Testis (tissue), 2 donors: ENCODE measurements at regions not wholly inside any gene's neighbourhood (a gene's known extent, or its start where the extent isn't known, plus 50 kb on each side); places are given as distances from the start of the nearest gene placed in this dataset.

ENCODE experiments used
- POLR2A ChIP-seq: fragments of 450-650 bp; IDR thresholded peaks from one replicate; pipeline ENCODE4 v1.6.1; 2017; ENCODE audit warnings: antibody characterized with exemption, mild to moderate bottlenecking, moderate library complexity
- TF ChIP-seq, protein P1 (sequence below), 3 experiments: fragments of 450-650 bp in 2 of 3; fragments of 200-600 bp in 1 of 3; sonication (generic) in 1 of 3; IDR thresholded peaks; one replicate each; pipeline ENCODE4 v1.5.1; 2016 to 2019; ENCODE audit warnings: antibody characterized with exemption in 3 of 3, mild to moderate bottlenecking in 2 of 3, moderate library complexity in 1 of 3

DNA sequence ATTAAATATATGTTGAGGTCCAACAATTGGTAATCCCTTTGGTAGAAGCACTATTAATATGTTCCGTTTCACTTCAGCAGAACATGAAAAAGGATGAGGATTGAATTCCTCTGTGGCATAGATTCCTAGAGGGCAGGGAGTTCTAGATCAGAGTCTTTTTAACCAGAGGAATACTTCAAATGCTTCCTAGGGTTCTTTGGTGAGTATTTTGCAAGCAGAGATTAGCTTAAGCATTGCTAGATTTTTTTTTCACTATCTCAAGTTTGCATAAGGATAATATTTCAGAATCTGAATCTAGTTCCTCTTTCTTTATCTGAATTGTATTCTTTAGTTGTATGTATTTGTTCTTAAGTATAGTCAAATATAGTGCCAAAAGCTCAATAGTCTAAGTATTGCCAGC, 116.6 kb upstream of the ADAMTSL1 start:
- TF ChIP-seq POLR2A: no peak
- TF ChIP-seq, protein P1, sequence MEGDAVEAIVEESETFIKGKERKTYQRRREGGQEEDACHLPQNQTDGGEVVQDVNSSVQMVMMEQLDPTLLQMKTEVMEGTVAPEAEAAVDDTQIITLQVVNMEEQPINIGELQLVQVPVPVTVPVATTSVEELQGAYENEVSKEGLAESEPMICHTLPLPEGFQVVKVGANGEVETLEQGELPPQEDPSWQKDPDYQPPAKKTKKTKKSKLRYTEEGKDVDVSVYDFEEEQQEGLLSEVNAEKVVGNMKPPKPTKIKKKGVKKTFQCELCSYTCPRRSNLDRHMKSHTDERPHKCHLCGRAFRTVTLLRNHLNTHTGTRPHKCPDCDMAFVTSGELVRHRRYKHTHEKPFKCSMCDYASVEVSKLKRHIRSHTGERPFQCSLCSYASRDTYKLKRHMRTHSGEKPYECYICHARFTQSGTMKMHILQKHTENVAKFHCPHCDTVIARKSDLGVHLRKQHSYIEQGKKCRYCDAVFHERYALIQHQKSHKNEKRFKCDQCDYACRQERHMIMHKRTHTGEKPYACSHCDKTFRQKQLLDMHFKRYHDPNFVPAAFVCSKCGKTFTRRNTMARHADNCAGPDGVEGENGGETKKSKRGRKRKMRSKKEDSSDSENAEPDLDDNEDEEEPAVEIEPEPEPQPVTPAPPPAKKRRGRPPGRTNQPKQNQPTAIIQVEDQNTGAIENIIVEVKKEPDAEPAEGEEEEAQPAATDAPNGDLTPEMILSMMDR (IDR thresholded peaks at IDR 0.05): no peak
